T47D (cell line): ENCODE measurements at regions not wholly inside any gene's neighbourhood (a gene's known extent, or its start where the extent isn't known, plus 50 kb on each side); places are given as distances from the start of the nearest gene placed in this dataset.
A peak's percentile ranks its signal among the peaks of the same experiment; 100 is the strongest.
"Not testable (repeated sequence)": the region's sequence is repeated elsewhere in the genome, so short reads cannot be mapped to it uniquely, and the experiment has no call there.

ENCODE experiments used
- DNase-seq, 2 experiments: peaks; one replicate each; pipeline versions ENCODE4 v3.0.0 to v3.0.0-alpha.2; 2011 to 2012; ENCODE audit warnings: low read depth in 1 of 2, low spot score in 1 of 2
- JUND ChIP-seq: IDR thresholded peaks from 2 replicates; pipeline ENCODE4 v1.6.1; 2012; ENCODE audit warnings: low read depth
- in situ Hi-C: cut with HindIII; loops from 2 replicates; pipeline ENCODE4 v1.10.0; 2016; ENCODE audit warnings: low sequenced_read_pairs, low pct_unique_long_range_greater_than_20kb

- in situ Hi-C loops: no loop called here
- no peak for TF ChIP-seq JUND
- DNase-seq: no peak
These were observed 118.6 kb upstream of the GRIN2B start for GRCh38 chr12:14099994-14100393.

GRCh38 chr12:14101556-14101955 is 120.2 kb upstream of the GRIN2B start:
- in situ Hi-C loops, DNase-seq: not testable (repeated sequence)

- peak; percentile 1 to 29 for DNase-seq
- TF ChIP-seq JUND: no peak
- in situ Hi-C loops: no loop called here
These were observed 129.9 kb upstream of the GRIN2B start for GRCh38 chr12:14111230-14111865.

- DNase-seq: no peak
- TF ChIP-seq JUND: no peak
- in situ Hi-C loops: no loop called here
These were observed 131.6 kb upstream of the GRIN2B start for GRCh38 chr12:14113031-14113430.

- no peak for TF ChIP-seq JUND
- in situ Hi-C loops: no loop called here
- no peak for DNase-seq
These were observed 145.3 kb upstream of the GRIN2B start for GRCh38 chr12:14126692-14127091.

GRCh38 chr12:14129611-14130195 is 148.3 kb upstream of the GRIN2B start:
- DNase-seq: no peak
- in situ Hi-C loops: no loop called here
- TF ChIP-seq JUND: no peak

GRCh38 chr12:14135996-14136395 is 154.6 kb upstream of the GRIN2B start:
- TF ChIP-seq JUND: no peak
- in situ Hi-C loops: no loop called here
- DNase-seq: no peak

GRCh38 chr12:14138495-14138894 is 157.1 kb upstream of the GRIN2B start:
- in situ Hi-C loops: no loop called here
- DNase-seq: no peak
- TF ChIP-seq JUND: no peak

GRCh38 chr12:14148489-14149270 is 167.3 kb upstream of the GRIN2B start:
- no peak for DNase-seq
- in situ Hi-C loops: no loop called here
- TF ChIP-seq JUND: no peak

- DNase-seq: no peak
- in situ Hi-C loops: no loop called here
- TF ChIP-seq JUND: no peak
These were observed 172.4 kb upstream of the GRIN2B start for GRCh38 chr12:14153803-14154202.

- no peak for TF ChIP-seq JUND
- no peak for DNase-seq
- in situ Hi-C loops: no loop called here
These were observed 175.2 kb upstream of the GRIN2B start for GRCh38 chr12:14156606-14157005.

- DNase-seq: no peak
- in situ Hi-C loops: no loop called here
- TF ChIP-seq JUND: no peak
These were observed 175.8 kb upstream of the GRIN2B start for GRCh38 chr12:14157088-14157747.

- in situ Hi-C loops: no loop called here
- no peak for DNase-seq
- no peak for TF ChIP-seq JUND
These were observed 182.9 kb upstream of the GRIN2B start for GRCh38 chr12:14164266-14164665.
